ENCODE measurements at regions not wholly inside any gene's neighbourhood (a gene's known extent, or its start where the extent isn't known, plus 50 kb on each side); places are given as distances from the start of the nearest gene placed in this dataset.

DNA sequence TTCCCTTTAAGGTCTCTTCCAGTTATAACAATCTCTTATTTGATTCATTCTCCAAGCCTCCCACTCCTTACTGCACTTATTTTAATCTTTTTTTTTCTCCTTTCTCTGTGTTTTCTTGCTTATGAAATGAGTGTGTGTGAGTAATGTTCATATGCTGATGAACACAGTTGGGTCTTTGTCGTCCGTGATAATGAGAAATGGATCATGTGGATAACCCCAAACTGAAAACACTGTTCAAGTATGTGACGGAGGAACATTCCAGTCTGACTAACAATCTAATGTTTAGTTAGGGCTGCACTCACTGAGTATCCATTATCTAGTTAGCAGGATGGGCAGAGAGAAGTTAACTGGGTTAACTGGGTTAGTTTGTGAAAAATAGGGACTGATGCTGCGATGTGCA lies 253.1 kb upstream of the DUSP10 start:
- TF ChIP-seq ZNF384 (IDR thresholded peaks at IDR 0.05): no peak
- TF ChIP-seq L3MBTL2 (conservative IDR thresholded peaks at IDR 0.05): no peak
- no peak for TF ChIP-seq SUZ12 (IDR thresholded peaks at IDR 0.05)
- DNase-seq (ENCODE audit: extremely low spot score): no peak
- CTCF ChIA-PET: no interaction called here
- POLR2A ChIA-PET: no interaction called here

DNA sequence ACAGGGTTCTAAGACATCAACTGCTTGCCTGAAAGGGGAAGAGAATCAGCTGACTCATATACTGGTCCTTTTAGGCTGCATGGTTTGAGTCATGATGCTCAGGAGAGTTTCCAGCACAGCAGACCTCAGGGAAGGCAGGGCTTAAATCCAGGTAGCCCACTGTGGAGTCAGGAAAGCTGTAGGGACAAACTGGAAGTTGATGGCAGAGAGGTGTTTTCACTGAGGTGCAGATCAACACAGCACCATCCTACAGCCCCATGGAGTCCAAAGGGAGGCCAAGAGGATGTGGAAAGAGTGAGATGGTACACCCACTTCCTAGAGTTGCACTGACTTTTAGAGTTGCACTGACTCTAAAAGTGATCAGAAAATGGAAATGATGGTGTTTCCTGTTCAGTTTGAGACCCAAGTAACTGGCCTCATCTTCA lies 252.4 kb upstream of the DUSP10 start:
- ChIA-PET CTCF (no interaction called here), POLR2A (no interaction called here)
- TF ChIP-seq TARDBP (IDR thresholded peaks at IDR 0.05): no peak
- TF ChIP-seq ZNF384 (IDR thresholded peaks at IDR 0.05): no peak
- TF ChIP-seq, protein P1, sequence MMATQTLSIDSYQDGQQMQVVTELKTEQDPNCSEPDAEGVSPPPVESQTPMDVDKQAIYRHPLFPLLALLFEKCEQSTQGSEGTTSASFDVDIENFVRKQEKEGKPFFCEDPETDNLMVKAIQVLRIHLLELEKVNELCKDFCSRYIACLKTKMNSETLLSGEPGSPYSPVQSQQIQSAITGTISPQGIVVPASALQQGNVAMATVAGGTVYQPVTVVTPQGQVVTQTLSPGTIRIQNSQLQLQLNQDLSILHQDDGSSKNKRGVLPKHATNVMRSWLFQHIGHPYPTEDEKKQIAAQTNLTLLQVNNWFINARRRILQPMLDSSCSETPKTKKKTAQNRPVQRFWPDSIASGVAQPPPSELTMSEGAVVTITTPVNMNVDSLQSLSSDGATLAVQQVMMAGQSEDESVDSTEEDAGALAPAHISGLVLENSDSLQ (IDR thresholded peaks at IDR 0.05): no peak
- TF ChIP-seq L3MBTL2 (conservative IDR thresholded peaks at IDR 0.05): no peak
- no peak for TF ChIP-seq ARNT (IDR thresholded peaks at IDR 0.05)
- no peak for TF ChIP-seq SUZ12 (IDR thresholded peaks at IDR 0.05)
- TF ChIP-seq SP1 (IDR thresholded peaks at IDR 0.05): no peak
- no peak for TF ChIP-seq BHLHE40 (IDR thresholded peaks at IDR 0.05; ENCODE audit: borderline replicate concordance)
- TF ChIP-seq LEF1 (IDR thresholded peaks at IDR 0.05; ENCODE audit: borderline replicate concordance): no peak
- TF ChIP-seq NFRKB (IDR thresholded peaks at IDR 0.05): no peak
- no peak for TF ChIP-seq HDGF (IDR thresholded peaks at IDR 0.05; ENCODE audit: borderline replicate concordance)
- TF ChIP-seq FOXK2 (IDR thresholded peaks at IDR 0.05): no peak
- no peak for TF ChIP-seq ELF4 (IDR thresholded peaks at IDR 0.05)
- TF ChIP-seq CTBP1 (IDR thresholded peaks at IDR 0.05; ENCODE audit: borderline replicate concordance): no peak
- no peak for TF ChIP-seq FOXM1 (IDR thresholded peaks at IDR 0.05; ENCODE audit: borderline replicate concordance)
- TF ChIP-seq FOXA1 (IDR thresholded peaks at IDR 0.05): no peak
- no peak for DNase-seq (ENCODE audit: extremely low spot score)

DNA sequence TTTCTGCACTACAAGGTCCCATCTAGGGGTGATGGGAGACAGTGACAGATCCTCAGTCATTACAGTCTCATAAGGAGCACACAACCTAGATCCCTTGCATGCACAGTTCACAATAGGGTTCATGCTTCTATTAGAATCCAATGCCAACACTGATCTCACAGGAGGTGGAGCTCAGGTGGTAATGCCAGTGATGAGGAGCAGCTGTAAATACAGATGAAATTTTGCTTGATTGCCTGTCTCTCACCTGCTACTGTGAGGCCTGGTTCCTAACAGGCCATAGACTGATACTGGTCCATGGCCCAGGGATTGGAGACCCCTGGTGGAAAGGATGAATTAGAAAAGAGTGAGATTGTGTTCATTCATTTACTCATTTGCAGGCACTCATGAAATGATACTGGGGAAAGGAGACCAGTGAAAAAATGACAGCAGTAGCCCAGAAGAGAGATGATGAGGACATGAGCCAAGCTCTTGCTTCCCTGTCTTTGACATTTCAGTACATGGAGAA lies 251.6 kb upstream of the DUSP10 start:
- CTCF ChIA-PET: no interaction called here
- no peak for DNase-seq (ENCODE audit: extremely low spot score)
- TF ChIP-seq, protein P1 (IDR thresholded peaks at IDR 0.05): no peak
- no peak for TF ChIP-seq HDGF (IDR thresholded peaks at IDR 0.05; ENCODE audit: borderline replicate concordance)
- no peak for TF ChIP-seq ARNT (IDR thresholded peaks at IDR 0.05)
- TF ChIP-seq FOXM1 (IDR thresholded peaks at IDR 0.05; ENCODE audit: borderline replicate concordance): no peak
- no peak for TF ChIP-seq NFRKB (IDR thresholded peaks at IDR 0.05)
- TF ChIP-seq ZNF384 (IDR thresholded peaks at IDR 0.05): no peak
- TF ChIP-seq ELF4 (IDR thresholded peaks at IDR 0.05): no peak
- TF ChIP-seq L3MBTL2 (conservative IDR thresholded peaks at IDR 0.05): no peak
- TF ChIP-seq SP1 (IDR thresholded peaks at IDR 0.05): no peak
- TF ChIP-seq SUZ12 (IDR thresholded peaks at IDR 0.05): no peak
- no peak for TF ChIP-seq FOXK2 (IDR thresholded peaks at IDR 0.05)
- no peak for TF ChIP-seq CTBP1 (IDR thresholded peaks at IDR 0.05; ENCODE audit: borderline replicate concordance)
- TF ChIP-seq FOXA1 (IDR thresholded peaks at IDR 0.05): no peak
- TF ChIP-seq TARDBP (IDR thresholded peaks at IDR 0.05): no peak
- TF ChIP-seq LEF1 (IDR thresholded peaks at IDR 0.05; ENCODE audit: borderline replicate concordance): no peak
- no peak for TF ChIP-seq BHLHE40 (IDR thresholded peaks at IDR 0.05; ENCODE audit: borderline replicate concordance)
- POLR2A ChIA-PET: no interaction called here

DNA sequence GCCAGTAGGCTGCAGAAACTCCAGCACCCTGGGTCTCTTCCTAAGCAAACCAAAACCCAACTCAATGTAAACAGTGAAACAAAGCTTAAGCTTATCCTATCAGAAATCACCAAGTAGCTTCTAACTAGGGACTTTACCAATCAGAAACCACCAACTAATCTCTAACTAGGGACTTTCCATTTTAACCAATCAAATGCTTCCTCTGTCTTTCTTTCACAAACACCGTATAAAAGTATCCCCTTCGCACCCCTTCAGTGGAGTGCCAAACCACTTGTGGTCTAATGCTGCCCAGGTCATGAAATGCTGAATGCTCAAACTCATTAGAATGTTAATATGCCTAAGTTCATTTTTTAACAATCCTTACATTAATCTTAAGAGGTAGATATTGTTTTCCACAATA lies 250.5 kb upstream of the DUSP10 start:
- CTCF ChIA-PET: no interaction called here
- POLR2A ChIA-PET: no interaction called here

DNA sequence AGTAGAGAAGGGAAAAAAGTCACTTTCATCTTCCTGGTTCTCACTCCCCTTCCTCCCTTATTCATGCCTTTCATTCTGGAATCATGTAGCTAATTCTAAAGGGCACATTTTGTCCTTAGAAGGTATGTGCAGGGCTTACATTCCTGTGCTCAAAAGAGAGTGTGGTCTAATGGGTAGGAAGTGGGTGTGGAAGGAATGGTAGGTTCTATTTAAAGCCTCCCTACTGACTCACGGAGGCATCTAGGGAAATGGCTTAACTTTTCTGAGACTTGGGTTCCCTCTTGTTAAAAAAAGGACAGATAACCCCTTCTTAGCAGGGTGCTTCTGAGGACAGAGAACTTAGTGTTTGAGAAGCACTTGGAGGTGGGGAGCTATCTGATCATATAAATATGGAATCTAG lies 249.3 kb upstream of the DUSP10 start:
- POLR2A ChIA-PET: no interaction called here
- TF ChIP-seq ELF4 (IDR thresholded peaks at IDR 0.05) (no peak), FOXA1 (IDR thresholded peaks at IDR 0.05) (no peak), HDGF (IDR thresholded peaks at IDR 0.05; ENCODE audit: borderline replicate concordance) (no peak), ARNT (IDR thresholded peaks at IDR 0.05) (no peak), CTBP1 (IDR thresholded peaks at IDR 0.05; ENCODE audit: borderline replicate concordance) (no peak), SP1 (IDR thresholded peaks at IDR 0.05) (no peak), NFRKB (IDR thresholded peaks at IDR 0.05) (no peak), LEF1 (IDR thresholded peaks at IDR 0.05; ENCODE audit: borderline replicate concordance) (no peak), BHLHE40 (IDR thresholded peaks at IDR 0.05; ENCODE audit: borderline replicate concordance) (no peak), ZNF384 (IDR thresholded peaks at IDR 0.05) (no peak), FOXK2 (IDR thresholded peaks at IDR 0.05) (no peak), L3MBTL2 (conservative IDR thresholded peaks at IDR 0.05) (no peak), TARDBP (IDR thresholded peaks at IDR 0.05) (no peak), FOXM1 (IDR thresholded peaks at IDR 0.05; ENCODE audit: borderline replicate concordance) (no peak)
- TF ChIP-seq, protein P1 (IDR thresholded peaks at IDR 0.05): no peak
- CTCF ChIA-PET: no interaction called here
- no peak for DNase-seq (ENCODE audit: extremely low spot score)

More for the DNA sequence above, 250.5 kb upstream of the DUSP10 start:
- no peak for DNase-seq (ENCODE audit: extremely low spot score)
- no peak for TF ChIP-seq ZNF384 (IDR thresholded peaks at IDR 0.05)
- TF ChIP-seq ARNT (IDR thresholded peaks at IDR 0.05): no peak
- no peak for TF ChIP-seq BHLHE40 (IDR thresholded peaks at IDR 0.05; ENCODE audit: borderline replicate concordance)
- no peak for TF ChIP-seq FOXM1 (IDR thresholded peaks at IDR 0.05; ENCODE audit: borderline replicate concordance)
- TF ChIP-seq, protein P1 (IDR thresholded peaks at IDR 0.05): no peak
- no peak for TF ChIP-seq SUZ12 (IDR thresholded peaks at IDR 0.05)
- TF ChIP-seq SP1 (IDR thresholded peaks at IDR 0.05): no peak
- TF ChIP-seq FOXA1 (IDR thresholded peaks at IDR 0.05): no peak
- no peak for TF ChIP-seq LEF1 (IDR thresholded peaks at IDR 0.05; ENCODE audit: borderline replicate concordance)
- no peak for TF ChIP-seq ELF4 (IDR thresholded peaks at IDR 0.05)
- TF ChIP-seq L3MBTL2 (conservative IDR thresholded peaks at IDR 0.05): no peak
- TF ChIP-seq HDGF (IDR thresholded peaks at IDR 0.05; ENCODE audit: borderline replicate concordance): no peak
- TF ChIP-seq CTBP1 (IDR thresholded peaks at IDR 0.05; ENCODE audit: borderline replicate concordance): no peak
- no peak for TF ChIP-seq FOXK2 (IDR thresholded peaks at IDR 0.05)
